Tibial nerve (tissue), 4 donors: ENCODE measurements at regions not wholly inside any gene's neighbourhood (a gene's known extent, or its start where the extent isn't known, plus 50 kb on each side); places are given as distances from the start of the nearest gene placed in this dataset.

Experiments used
- DNase-seq, 2 donors: peaks; one replicate each; pipeline ENCODE4 v3.0.0-alpha.2; 2019; ENCODE audit warnings: low spot score in 2 of 2
- H3K27ac ChIP-seq, 4 donors: fragments of 200-600 bp; sonication (generic) in 3 of 4; one replicate each; pipeline ENCODE4 v1.5.1; 2017 to 2019; ENCODE audit warnings: mild to moderate bottlenecking in 1 of 4
- H3K27me3 ChIP-seq, 2 donors: fragments of 200-600 bp; sonication (generic) in 1 of 2; one replicate each; pipeline versions ENCODE4 v1.5.1 to v1.6.0; 2017 to 2019
- H3K36me3 ChIP-seq, 3 donors: fragments of 200-600 bp; sonication (generic); one replicate each; pipeline ENCODE4 v1.5.1; 2018 to 2019
- H3K4me1 ChIP-seq, 4 donors: fragments of 200-600 bp; sonication (generic) in 3 of 4; one replicate each; pipeline ENCODE4 v1.5.1; 2017 to 2019
- H3K4me3 ChIP-seq, 4 donors: fragments of 200-600 bp; sonication (generic) in 3 of 4; one replicate each; pipeline ENCODE4 v1.5.1; 2017 to 2019; ENCODE audit warnings: mild to moderate bottlenecking in 1 of 4, moderate library complexity in 1 of 4
- H3K9me3 ChIP-seq, 4 donors: fragments of 200-600 bp; sonication (generic) in 3 of 4; one replicate each; pipeline ENCODE4 v1.5.1; 2017 to 2019
- EP300 ChIP-seq, 2 donors: sonication (generic); formaldehyde crosslinking; IDR thresholded peaks; one replicate each; pipeline ENCODE4 v1.6.1; 2017; ENCODE audit warnings: antibody characterized with exemption in 2 of 2, mild to moderate bottlenecking in 1 of 2
- POLR2A ChIP-seq, 2 donors: fragments of 450-650 bp; IDR thresholded peaks; one replicate each; pipeline ENCODE4 v1.6.1; 2017; ENCODE audit warnings: antibody characterized with exemption in 2 of 2, mild to moderate bottlenecking in 2 of 2, moderate library complexity in 2 of 2
- WGBS, 2 donors: methylation state at CpG; one replicate each; pipeline ENCODE4 v1.1.5; 2018; 5-methylcytosine and 5-hydroxymethylcytosine counted together
- TF ChIP-seq, protein P1 (sequence below), 5 experiments: fragments of 200-600 bp in 3 of 5; fragments of 450-650 bp in 2 of 5; sonication (generic) in 3 of 5; IDR thresholded peaks; one replicate each; pipeline ENCODE4 v1.5.1; 2016 to 2019; ENCODE audit warnings: antibody characterized with exemption in 5 of 5, mild to moderate bottlenecking in 3 of 5, moderate library complexity in 2 of 5

DNA sequence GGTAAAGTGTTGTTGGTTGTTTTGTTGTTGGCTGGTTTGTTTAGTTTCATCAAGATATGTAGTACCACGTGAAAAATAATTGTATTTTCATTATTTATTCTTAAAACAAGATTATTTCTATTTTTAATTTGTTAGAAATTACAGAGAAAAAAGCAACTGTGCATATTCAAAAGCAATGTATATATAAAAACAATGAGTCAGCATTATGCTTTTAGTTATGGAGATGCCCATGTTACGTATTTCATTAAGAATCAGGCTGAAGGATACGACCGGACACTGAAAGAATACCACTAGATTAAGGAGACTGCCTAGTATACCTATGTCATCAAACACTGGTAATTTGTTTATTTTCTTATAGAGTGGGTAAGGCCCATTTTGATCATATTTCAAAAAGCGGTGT is 1188.4 kb upstream of the NXPH2 start:
- H3K36me3 ChIP-seq: no peaks in the 10 kb centered on the region
- 85 to 87% methylated on average over 5 of the region's 5 CpGs for WGBS, 2 donors
- no peak for DNase-seq
- no peaks in the 10 kb centered on the region for H3K27me3 ChIP-seq
- peaks cover 0 to 18% (median 0%) of the 10 kb centered on the region in 4 donors for H3K9me3 ChIP-seq
- H3K4me3 ChIP-seq: no peak overlapping the region
- no peaks in the 10 kb centered on the region for H3K4me1 ChIP-seq
- H3K27ac ChIP-seq: no peak overlapping the region
- TF ChIP-seq, protein P1, sequence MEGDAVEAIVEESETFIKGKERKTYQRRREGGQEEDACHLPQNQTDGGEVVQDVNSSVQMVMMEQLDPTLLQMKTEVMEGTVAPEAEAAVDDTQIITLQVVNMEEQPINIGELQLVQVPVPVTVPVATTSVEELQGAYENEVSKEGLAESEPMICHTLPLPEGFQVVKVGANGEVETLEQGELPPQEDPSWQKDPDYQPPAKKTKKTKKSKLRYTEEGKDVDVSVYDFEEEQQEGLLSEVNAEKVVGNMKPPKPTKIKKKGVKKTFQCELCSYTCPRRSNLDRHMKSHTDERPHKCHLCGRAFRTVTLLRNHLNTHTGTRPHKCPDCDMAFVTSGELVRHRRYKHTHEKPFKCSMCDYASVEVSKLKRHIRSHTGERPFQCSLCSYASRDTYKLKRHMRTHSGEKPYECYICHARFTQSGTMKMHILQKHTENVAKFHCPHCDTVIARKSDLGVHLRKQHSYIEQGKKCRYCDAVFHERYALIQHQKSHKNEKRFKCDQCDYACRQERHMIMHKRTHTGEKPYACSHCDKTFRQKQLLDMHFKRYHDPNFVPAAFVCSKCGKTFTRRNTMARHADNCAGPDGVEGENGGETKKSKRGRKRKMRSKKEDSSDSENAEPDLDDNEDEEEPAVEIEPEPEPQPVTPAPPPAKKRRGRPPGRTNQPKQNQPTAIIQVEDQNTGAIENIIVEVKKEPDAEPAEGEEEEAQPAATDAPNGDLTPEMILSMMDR (IDR thresholded peaks at IDR 0.05): no peak
- TF ChIP-seq EP300 (IDR thresholded peaks at IDR 0.05) (no peak), POLR2A (IDR thresholded peaks at IDR 0.05) (no peak)

DNA sequence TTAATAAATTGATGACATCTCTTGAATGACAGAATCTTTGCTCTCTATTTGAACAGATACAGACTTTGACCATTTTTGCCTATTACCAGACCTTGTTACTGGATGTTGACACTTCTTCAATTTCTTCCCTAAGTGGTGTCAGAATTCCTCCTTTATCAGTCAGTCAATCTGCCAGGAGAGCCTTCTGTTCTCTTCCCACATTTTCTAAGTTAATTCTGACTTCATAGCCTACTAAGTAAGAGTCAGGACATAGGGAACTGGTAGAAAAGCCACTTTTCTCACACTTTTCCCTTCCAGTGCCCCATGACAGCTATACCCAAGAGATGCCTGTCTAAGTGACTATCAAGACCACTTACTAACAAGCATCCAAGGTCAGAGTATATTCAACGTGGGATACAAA is 1187.5 kb upstream of the NXPH2 start:
- 35 to 36% methylated on average over 1 of the region's 1 CpG for WGBS, 2 donors
- Histone ChIP-seq H3K4me1 (no peaks in the 10 kb centered on the region), H3K4me3 (no peak overlapping the region), H3K36me3 (no peaks in the 10 kb centered on the region), H3K9me3 (peaks cover 0 to 11% (median 0%) of the 10 kb centered on the region in 4 donors), H3K27me3 (no peaks in the 10 kb centered on the region), H3K27ac (no peak overlapping the region)
- no peak for TF ChIP-seq POLR2A (IDR thresholded peaks at IDR 0.05)
- TF ChIP-seq, protein P1 (IDR thresholded peaks at IDR 0.05): no peak
- TF ChIP-seq EP300 (IDR thresholded peaks at IDR 0.05): no peak
- no peak for DNase-seq

DNA sequence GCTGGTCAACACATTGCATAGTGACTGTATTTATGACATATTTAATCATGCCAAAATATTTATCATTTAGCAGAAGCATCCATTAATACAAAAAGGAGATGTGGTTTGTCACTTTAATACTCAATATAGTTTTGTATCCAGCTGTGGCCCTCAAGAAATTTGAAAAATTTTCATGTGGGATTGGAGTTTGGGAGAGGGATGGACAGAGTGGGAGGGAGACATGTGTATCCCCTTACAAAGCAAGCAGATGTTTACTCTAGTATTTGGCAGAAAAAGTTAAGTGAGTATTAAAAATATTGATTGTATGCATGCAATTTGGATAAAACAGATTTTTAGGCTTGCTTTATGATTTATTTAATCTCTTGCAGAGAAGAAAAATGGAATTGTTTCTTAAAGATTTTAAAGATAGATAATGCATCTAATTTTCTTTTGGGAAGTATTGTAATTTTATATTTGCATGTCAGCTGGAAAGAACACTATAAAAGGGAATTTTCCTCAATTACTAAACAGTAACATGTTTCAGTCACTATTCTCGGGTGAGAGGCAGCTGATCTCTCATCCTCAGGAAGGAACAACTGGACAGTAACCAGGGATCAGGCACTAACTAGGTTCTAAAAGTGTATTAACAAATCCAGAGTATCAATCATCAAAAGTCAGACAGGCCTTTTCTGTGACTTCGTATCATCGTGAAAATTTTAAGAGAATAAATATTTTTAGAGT is 1184.7 kb upstream of the NXPH2 start:
- DNase-seq: no peak
- no peaks in the 10 kb centered on the region for H3K9me3 ChIP-seq
- no peaks in the 10 kb centered on the region for H3K4me1 ChIP-seq
- H3K27ac ChIP-seq: no peak overlapping the region
- H3K36me3 ChIP-seq: no peaks in the 10 kb centered on the region
- TF ChIP-seq EP300 (IDR thresholded peaks at IDR 0.05) (no peak), POLR2A (IDR thresholded peaks at IDR 0.05) (no peak)
- TF ChIP-seq, protein P1 (IDR thresholded peaks at IDR 0.05): no peak
- WGBS, 2 donors: 72 to 80% methylated on average over 3 of the region's 3 CpGs
- no peak overlapping the region for H3K4me3 ChIP-seq
- H3K27me3 ChIP-seq: no peaks in the 10 kb centered on the region

DNA sequence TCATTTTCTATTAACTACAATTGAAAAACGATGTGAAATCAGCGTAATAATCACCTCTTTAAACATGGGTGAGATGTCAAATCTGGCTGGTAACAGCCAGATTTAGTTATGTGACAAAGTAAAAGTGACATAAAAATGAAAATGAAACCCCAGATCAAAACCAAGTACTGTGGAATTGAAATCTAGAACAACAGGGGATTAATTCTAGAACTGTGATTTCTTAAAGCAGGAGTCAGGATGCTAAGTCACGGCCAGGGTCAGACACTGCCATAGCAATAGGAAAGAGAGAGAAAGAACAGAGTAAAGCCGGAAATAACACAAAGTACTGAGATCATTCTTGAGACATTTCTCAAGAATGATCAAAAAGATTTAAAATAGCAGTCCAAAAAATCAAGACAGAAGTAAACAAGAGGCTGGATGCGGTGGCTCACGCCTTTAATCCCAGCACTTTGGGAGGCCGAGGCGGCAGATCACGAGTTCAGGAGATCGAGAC is 1183.7 kb upstream of the NXPH2 start:
- TF ChIP-seq POLR2A (IDR thresholded peaks at IDR 0.05) (no peak), EP300 (IDR thresholded peaks at IDR 0.05) (no peak)
- TF ChIP-seq, protein P1 (IDR thresholded peaks at IDR 0.05): no peak
- no peaks in the 10 kb centered on the region for H3K9me3 ChIP-seq
- no peaks in the 10 kb centered on the region for H3K4me1 ChIP-seq
- H3K36me3 ChIP-seq: no peaks in the 10 kb centered on the region
- no peaks in the 10 kb centered on the region for H3K27me3 ChIP-seq
- H3K27ac ChIP-seq: no peak overlapping the region
- 81 to 88% methylated on average over 10 of the region's 10 CpGs for WGBS, 2 donors
- DNase-seq: no peak
- no peak overlapping the region for H3K4me3 ChIP-seq

DNA sequence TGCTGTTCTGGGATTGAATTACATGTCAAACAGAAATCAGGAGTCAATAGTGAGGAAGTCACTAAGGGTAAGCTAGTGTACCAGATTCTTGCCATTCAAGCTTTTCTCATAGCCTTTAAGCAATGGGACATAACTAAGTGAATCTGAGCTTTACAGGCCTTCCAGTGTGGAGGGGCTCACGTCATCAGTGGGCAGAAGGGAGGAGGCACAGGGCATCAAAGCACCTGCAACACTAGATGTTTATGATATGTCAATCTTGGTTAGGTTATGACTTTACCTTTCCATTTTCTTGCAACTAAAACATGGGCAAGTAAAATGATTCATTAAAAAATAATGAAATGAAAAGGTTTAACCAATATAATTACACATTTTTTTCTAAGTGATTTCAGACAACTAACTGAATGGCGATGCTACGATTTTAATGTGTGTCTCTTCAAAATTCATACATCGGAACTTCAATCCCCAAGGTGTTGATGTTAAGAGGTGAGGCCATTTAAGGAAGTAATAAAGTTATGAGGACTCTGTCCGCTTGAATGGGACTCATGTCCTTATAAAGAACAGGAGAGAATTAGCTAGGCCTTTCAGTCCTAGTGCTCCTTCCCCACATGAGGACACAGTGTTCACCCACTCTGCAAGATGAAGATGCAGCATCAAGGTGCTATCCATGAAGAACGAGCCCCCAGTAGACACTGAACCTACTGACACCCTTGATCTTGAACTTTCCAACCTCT is 1169.2 kb upstream of the NXPH2 start:
- 86 to 90% methylated on average over 6 of the region's 6 CpGs for WGBS, 2 donors
- Histone ChIP-seq H3K4me3 (no peak overlapping the region), H3K27ac (no peak overlapping the region), H3K27me3 (no peaks in the 10 kb centered on the region), H3K36me3 (no peaks in the 10 kb centered on the region), H3K9me3 (no peaks in the 10 kb centered on the region), H3K4me1 (no peaks in the 10 kb centered on the region)
- no peak for DNase-seq
- TF ChIP-seq, protein P1 (IDR thresholded peaks at IDR 0.05): no peak
- no peak for TF ChIP-seq EP300 (IDR thresholded peaks at IDR 0.05)
- TF ChIP-seq POLR2A (IDR thresholded peaks at IDR 0.05): no peak
